ENCODE measurements at regions not wholly inside any gene's neighbourhood (a gene's known extent, or its start where the extent isn't known, plus 50 kb on each side); places are given as distances from the start of the nearest gene placed in this dataset.

DNA sequence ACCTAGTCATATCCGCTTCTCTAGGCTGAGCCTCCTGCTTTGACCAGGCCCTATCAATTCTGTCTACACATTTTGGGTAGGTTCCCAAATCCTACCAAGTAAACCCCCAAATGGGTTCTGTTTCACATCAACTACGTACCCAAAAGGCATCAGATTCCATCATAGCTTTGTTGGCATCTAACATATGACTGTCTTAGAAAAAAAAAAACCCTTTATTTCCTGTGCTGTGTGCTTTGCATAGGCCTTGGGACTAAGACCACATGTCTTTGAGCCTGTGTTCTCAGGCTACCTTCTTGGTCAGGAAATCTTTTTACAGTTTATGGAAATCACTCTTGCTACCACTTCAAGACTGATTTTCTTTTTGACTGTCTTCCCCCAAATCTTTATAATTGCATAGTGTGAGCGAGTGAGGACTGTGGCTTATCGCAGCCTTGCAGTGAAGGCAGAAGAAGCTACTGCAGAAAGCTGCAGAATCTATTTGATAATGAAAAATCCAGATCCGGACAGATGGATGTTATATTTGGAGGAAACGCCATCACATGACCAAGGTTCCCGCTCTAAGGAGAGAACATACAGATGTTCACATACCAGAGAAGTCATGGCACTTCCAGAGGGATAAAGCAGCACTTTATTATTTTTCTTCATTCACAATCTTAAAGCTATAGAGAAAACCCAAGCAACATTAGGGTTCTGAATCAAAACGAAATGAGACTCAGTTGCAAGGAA, 111.2 kb downstream of the EOMES start:
- TF ChIP-seq POLR2A (IDR thresholded peaks at IDR 0.05; ENCODE audit: low read depth, low read length) = no peak
- no peak for TF ChIP-seq POLR2AphosphoS5 (IDR thresholded peaks at IDR 0.05; ENCODE audit: low read depth, low read length)
- no peak for TF ChIP-seq TAF1 (IDR thresholded peaks at IDR 0.05; ENCODE audit: borderline replicate concordance, low read depth, low read length)

All from GM12892 (cell line).